GM12891 (cell line): ENCODE measurements at regions not wholly inside any gene's neighbourhood (a gene's known extent, or its start where the extent isn't known, plus 50 kb on each side); places are given as distances from the start of the nearest gene placed in this dataset.

Source experiments
- DNase-seq: peaks from one replicate; pipeline ENCODE4 v3.0.0; 2011; ENCODE audit warnings: low spot score; ENCODE audit not compliant: insufficient read length
- FAIRE-seq: peaks from 2 replicates; lab custom pipeline; 2011; peaks lifted over from hg19 to GRCh38; lab: Jason Lieb, UNC
- PAX5 ChIP-seq: IDR thresholded peaks from 2 replicates; pipeline ENCODE4 v1.6.1; 2011; ENCODE audit warnings: low read length, moderate library complexity, mild to moderate bottlenecking; ENCODE audit not compliant: insufficient read depth, severe bottlenecking
- POLR2A ChIP-seq: IDR thresholded peaks from 2 replicates; pipeline ENCODE4 v1.6.1; 2011; ENCODE audit warnings: low read depth, low read length, control low read depth
- POLR2AphosphoS5 ChIP-seq: IDR thresholded peaks from 2 replicates; pipeline ENCODE4 v1.6.1; 2011; ENCODE audit warnings: low read depth, low read length, control low read depth
- POU2F2 ChIP-seq: IDR thresholded peaks from 2 replicates; pipeline ENCODE4 v1.6.1; 2011; ENCODE audit warnings: low read depth, mild to moderate bottlenecking, control low read depth, low read length, moderate library complexity
- SPI1 ChIP-seq: IDR thresholded peaks from 2 replicates; pipeline ENCODE4 v1.6.1; 2011; ENCODE audit warnings: low read depth, low read length, control low read depth
- TAF1 ChIP-seq: IDR thresholded peaks from 2 replicates; pipeline ENCODE4 v1.6.1; 2011; ENCODE audit warnings: low read depth, low read length, control low read depth

- no peak for TF ChIP-seq POLR2A
- TF ChIP-seq SPI1 = no peak
- TF ChIP-seq TAF1 = no peak
- no peak for TF ChIP-seq POLR2AphosphoS5
- TF ChIP-seq PAX5 = no peak
- no peak for TF ChIP-seq POU2F2
- no peak for FAIRE-seq
- DNase-seq = no peak
Measured at GRCh38 chr10:78729800-78730199, 339.0 kb upstream of the ZMIZ1 start.

- no peak for TF ChIP-seq TAF1
- TF ChIP-seq POLR2AphosphoS5 = no peak
- no peak for TF ChIP-seq POLR2A
- TF ChIP-seq SPI1 = no peak
- no peak for TF ChIP-seq PAX5
- no peak for TF ChIP-seq POU2F2
- FAIRE-seq (no peak), DNase-seq (no peak)
Measured at GRCh38 chr10:78730754-78731153, 338.0 kb upstream of the ZMIZ1 start.

- TF ChIP-seq TAF1 (no peak), POU2F2 (no peak)
- no peak for FAIRE-seq
- DNase-seq = no peak
Measured at GRCh38 chr10:78731675-78732074, 337.1 kb upstream of the ZMIZ1 start.

GRCh38 chr10:78732381-78732780 is 336.4 kb upstream of the ZMIZ1 start:
- DNase-seq (no peak), FAIRE-seq (no peak)
- TF ChIP-seq POLR2AphosphoS5 (no peak), SPI1 (no peak), TAF1 (no peak), POLR2A (no peak), PAX5 (no peak), POU2F2 (no peak)

- DNase-seq = no peak
Measured at GRCh38 chr10:78736926-78737630, 331.7 kb upstream of the ZMIZ1 start.

GRCh38 chr10:78737883-78738856 is 330.6 kb upstream of the ZMIZ1 start:
- no peak for FAIRE-seq
- TF ChIP-seq TAF1 = no peak
- no peak for TF ChIP-seq SPI1
- no peak for TF ChIP-seq POU2F2
- TF ChIP-seq POLR2AphosphoS5 = no peak
- TF ChIP-seq POLR2A = no peak
- TF ChIP-seq PAX5 = no peak
- no peak for DNase-seq

More at GRCh38 chr10:78736926-78737630, 331.7 kb upstream of the ZMIZ1 start:
- no peak for FAIRE-seq
- TF ChIP-seq TAF1 (no peak), PAX5 (no peak), POLR2A (no peak), POLR2AphosphoS5 (no peak), SPI1 (no peak), POU2F2 (no peak)

- TF ChIP-seq TAF1 (no peak), POLR2A (no peak), POLR2AphosphoS5 (no peak), SPI1 (no peak), PAX5 (no peak), POU2F2 (no peak)
- FAIRE-seq (no peak), DNase-seq (no peak)
Measured at GRCh38 chr10:78738861-78739260, 329.9 kb upstream of the ZMIZ1 start.

- TF ChIP-seq POLR2A = no peak
- TF ChIP-seq POU2F2 = no peak
- no peak for TF ChIP-seq TAF1
- TF ChIP-seq SPI1 = no peak
- no peak for FAIRE-seq
- DNase-seq = no peak
Measured at GRCh38 chr10:78739444-78740053, 329.2 kb upstream of the ZMIZ1 start.
